ENCODE measurements at regions not wholly inside any gene's neighbourhood (a gene's known extent, or its start where the extent isn't known, plus 50 kb on each side); places are given as distances from the start of the nearest gene placed in this dataset.

DNA sequence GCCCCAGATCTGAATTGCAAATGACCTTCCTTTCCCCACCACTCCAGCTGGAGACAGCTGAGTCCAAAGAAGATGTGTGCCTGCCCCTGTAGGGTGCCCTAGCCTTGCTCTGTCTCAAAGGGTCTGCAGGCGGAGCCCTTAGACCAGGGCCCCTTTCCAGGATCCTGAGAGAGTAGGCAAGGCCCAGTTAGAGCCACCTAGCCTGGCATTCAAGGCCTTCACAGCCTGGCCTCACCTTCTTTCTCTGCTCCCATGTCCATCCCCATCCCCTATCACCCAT lies 66.6 kb upstream of the LHX1 start:
- DNase-seq: no peak

DNA sequence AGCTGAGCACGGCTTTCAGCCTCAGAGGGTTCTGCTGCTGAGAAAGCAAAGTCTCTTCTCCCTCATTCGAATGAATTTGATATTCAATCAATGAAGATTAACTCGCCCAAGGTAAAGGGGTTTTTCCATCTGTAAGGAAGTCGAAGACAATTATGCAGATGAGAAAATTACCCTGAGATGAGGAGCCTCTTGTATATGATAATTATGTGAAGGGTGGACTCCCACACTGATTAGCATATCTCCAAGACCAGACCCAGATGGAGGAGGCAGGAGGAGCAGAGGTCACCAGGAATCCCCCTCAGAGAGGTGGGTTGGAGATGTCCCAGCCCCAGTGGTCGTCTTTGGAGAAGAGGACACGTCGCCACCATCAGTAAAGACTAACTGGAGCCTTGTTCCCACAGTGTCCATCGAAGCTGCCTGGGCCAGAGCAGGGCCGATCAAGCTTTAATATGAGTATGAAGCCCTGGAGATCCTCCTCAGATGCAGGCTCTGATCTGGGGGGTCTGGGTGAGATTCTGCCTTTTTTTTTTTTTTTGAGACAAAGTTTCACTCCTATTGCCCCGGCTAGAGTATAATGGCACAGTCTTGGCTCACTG lies 61.5 kb upstream of the LHX1 start:
- no peak for DNase-seq

- DNase-seq: no peak
Measured at GRCh38 chr17:36876966-36877365, 60.3 kb upstream of the LHX1 start.

DNA sequence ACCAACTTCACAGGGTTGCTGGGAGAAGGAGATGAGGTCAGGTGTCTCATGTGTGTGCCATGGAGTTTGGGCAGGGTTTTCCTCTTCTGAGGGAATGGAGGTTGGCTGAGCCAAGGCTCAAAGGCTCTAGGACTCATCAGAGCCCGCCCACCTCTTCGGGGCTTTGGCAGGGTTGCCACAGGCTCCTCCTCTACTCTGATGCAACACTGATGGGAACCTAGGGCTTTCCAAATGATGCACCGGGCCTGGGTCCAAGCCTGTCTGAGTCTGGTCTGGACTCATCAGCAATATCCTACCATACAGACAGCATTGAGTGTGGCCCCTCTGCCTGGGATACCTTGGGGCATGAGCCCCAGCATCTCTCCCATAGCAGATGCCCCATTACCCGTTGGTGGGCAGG lies 59.5 kb upstream of the LHX1 start:
- DNase-seq: no peak

DNA sequence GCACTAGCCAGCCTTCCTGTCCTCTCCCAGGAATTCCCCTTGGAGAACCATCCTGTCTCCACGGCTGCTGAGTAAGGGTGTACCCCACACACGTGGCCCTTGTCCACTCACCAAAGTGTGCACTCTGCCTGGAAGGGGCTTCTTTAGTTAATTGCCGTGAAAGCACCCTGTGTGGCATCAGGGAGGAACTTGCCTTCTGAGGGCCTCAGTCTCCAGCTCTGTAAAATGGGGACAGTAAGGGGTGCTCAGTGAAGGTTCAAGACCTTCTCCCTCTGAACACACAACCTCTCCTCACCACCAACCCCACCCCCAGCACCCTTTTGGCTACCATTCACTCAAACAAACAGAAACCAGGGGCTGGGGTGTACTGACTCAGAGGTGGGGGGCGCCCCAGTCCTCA lies 59.1 kb upstream of the LHX1 start:
- no peak for DNase-seq

DNA sequence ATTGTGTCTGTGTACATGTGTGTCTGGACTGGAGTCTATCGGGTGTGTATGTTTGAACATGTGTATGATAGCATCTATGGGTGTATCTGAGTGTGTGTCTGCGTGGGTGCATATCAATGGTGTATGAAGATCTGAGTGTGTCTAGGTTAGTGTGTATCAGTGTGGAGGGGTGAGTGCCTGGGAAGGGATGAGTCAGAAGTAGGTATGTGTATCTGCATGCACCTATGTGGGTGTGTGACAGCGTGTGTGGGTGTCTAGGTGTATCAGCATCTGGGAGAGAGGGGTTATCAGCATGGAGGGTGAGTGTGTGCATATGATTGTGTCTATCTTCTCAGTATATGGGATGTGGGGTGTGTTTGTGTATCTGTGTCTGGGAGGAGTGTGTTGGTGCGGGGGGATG lies 58.2 kb upstream of the LHX1 start:
- DNase-seq: no peak

DNA sequence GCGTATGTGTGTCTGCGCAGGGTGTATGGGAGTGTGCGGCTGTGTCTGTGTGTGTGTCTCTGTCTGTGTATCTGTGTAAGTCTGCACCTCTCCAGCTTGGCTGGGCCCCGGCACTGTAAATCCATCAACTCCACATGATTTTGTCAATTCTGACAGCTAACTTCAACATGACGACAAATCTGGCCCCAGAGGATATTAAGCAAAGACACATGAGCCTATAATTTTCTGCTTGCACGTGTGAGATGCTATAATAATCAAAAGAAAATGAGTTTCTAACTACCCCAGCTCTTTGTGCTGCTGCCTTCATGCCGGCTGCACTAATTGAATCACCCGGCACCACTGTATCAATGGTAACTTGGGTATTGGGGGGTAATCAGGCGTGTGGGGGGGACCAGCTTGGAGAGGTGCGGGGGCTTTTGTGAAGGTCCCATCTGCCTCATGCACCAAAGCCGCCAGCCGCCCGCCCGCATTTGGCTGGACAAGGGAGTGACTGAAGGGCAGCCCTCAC lies 57.6 kb upstream of the LHX1 start:
- no peak for DNase-seq

GRCh38 chr17:36880268-36880905 lies 56.9 kb upstream of the LHX1 start:
- no peak for DNase-seq

DNA sequence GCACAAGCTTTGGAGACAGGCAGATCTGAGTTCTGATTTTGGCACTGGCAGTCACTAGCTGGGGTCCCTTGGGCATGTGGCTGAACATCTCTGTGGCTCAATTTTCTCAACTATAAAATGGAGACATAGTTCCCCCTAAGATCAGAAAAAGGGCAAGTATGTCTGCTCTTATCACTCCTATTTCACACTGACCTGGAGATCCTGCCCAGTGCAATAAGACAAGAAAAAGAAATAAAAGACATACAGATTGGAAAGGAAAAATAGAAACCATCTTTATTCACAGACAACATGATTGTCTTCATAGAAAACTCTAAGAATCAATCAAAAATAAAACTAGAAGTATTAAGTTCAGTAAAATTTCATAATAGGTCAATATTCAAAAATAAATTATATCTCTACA lies 56.0 kb upstream of the LHX1 start:
- DNase-seq: no peak

DNA sequence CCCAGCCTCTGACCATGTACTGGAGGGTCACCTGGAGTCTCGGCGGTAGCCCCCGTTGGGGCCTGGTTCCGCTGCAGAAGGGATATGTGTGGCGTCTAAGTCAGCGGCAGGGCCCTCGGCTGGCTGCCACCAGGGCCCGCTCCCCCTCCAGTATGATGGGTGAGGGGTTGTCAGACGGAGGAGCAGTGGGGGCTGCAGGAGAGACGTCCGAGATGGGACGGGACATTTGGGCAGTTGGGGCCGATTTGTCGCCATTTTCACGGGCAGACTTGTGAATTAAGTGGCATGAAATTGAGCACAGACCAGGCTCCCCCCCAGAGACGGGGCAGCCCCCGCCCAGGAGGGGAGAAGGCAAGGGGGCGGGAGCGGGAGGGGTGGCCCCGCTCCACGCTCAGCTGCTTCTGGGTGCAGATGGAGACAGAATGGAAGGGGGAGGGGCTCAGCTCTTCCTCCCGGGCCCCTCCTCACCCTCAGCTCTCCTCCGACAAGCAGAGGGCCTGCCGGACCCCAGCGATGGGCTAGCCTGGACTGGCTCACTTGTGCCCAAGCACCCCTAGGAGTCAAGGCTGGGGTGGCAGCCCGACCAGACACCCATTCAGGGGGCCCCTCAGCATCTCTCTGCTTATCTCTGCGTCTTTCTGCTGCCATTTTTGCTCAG lies 52.7 kb upstream of the LHX1 start:
- no peak for DNase-seq

GRCh38 chr17:36885153-36885735 lies 52.0 kb upstream of the LHX1 start:
- DNase-seq: no peak

DNA sequence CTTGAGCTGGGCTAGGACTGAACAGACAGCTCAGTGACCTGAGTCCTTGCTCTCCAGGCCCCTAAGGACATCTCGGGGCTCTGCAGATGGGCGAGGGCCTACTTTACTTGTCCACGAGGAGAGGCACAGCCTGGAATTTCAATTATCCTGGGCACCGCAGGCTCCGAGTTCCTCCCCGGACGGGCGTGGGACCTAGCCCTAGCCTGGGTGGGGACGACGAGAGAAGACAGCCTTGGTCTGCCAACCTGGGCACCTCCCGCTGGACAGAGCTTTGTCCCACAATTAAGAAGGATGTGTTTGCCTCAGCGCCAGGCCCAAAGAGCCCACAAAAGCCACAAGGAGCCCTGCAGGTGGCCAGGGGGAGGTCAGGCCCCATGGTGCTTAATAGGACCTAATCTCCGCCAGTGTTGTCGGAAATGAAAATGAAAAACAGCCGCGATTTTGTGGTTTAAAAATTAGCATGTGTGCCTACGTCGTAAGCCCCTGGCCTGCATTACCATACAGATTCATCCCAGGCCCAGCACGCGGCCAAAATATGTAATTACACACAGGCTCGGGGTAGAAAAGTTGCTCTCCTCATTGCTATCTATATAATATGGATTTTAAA lies 51.4 kb upstream of the LHX1 start:
- no peak for DNase-seq

Measured in CD4-positive, alpha-beta T cell treated with Interleukin-17A for 1 hour (primary cell).